ENCODE measurements at regions not wholly inside any gene's neighbourhood (a gene's known extent, or its start where the extent isn't known, plus 50 kb on each side); places are given as distances from the start of the nearest gene placed in this dataset.

GRCh38 chrX:80576806-80577533 is 156.7 kb downstream of the TENT5D start:
- peak overlapping the region; percentile 62; the same call in 1 of the 2 replicates for H2AFZ ChIP-seq (ENCODE audit: low read length)
- no peak for TF ChIP-seq BRCA1 (IDR thresholded peaks at IDR 0.05; ENCODE audit: low read depth, low read length)
- no peak for TF ChIP-seq PHF8 (conservative IDR thresholded peaks at IDR 0.05; ENCODE audit: low read depth, low read length)
- TF ChIP-seq SUZ12 (IDR thresholded peaks at IDR 0.05; ENCODE audit: low read length) = no peak
- TF ChIP-seq CTBP2 (IDR thresholded peaks at IDR 0.05; ENCODE audit: borderline replicate concordance, insufficient read depth, insufficient read length, low read length) = no peak
- TF ChIP-seq POLR2AphosphoS5 (IDR thresholded peaks at IDR 0.05; ENCODE audit: low read depth, low read length) = no peak
- TF ChIP-seq KDM5A (IDR thresholded peaks at IDR 0.05; ENCODE audit: low read length) = no peak
- TF ChIP-seq NRF1 (IDR thresholded peaks at IDR 0.05; ENCODE audit: low read depth, low read length) = no peak
- no peak for TF ChIP-seq TAF1 (IDR thresholded peaks at IDR 0.05; ENCODE audit: low read depth, low read length)
- TF ChIP-seq RAD21 (IDR thresholded peaks at IDR 0.05 in 1 of 2, conservative IDR thresholded peaks at IDR 0.05 in 1 of 2; ENCODE audit: low read depth in 2 of 2, low read length in 2 of 2) = no peak
- TF ChIP-seq ASH2L (IDR thresholded peaks at IDR 0.05; ENCODE audit: low read length) = no peak
- TF ChIP-seq BCL11A (IDR thresholded peaks at IDR 0.05; ENCODE audit: low read depth in 2 of 2, low read length in 2 of 2) = no peak
- no peak for TF ChIP-seq POLR2A (IDR thresholded peaks at IDR 0.05; ENCODE audit: control extremely low read depth in 1 of 2, low read depth in 2 of 2, low read length in 2 of 2)
- TF ChIP-seq TBP (IDR thresholded peaks at IDR 0.05; ENCODE audit: low read depth, low read length) = no peak

More at GRCh38 chrX:80576806-80577533, 156.7 kb downstream of the TENT5D start:
- FAIRE-seq = no peak
- Histone ChIP-seq H3K9me3 (ENCODE audit: insufficient read depth in 2 of 2, low read depth in 1 of 2, low read length in 1 of 2) (peaks cover 0 to 5% of the 10 kb centered on the region in 2 experiments; a peak in 1 of 4 replicates), H4K20me1 (replicated peaks in 1 of 2; ENCODE audit: control insufficient read depth in 1 of 2, insufficient read depth in 2 of 2, low read length in 2 of 2) (no peaks in the 10 kb centered on the region), H2BK120ac (replicated peaks; ENCODE audit: low read depth, low read length) (no peak overlapping the region), H2BK12ac (ENCODE audit: low read depth, low read length) (no peak overlapping the region), H4K5ac (ENCODE audit: insufficient read length, low read depth, low read length) (no peak overlapping the region), H3K36me3 (ENCODE audit: control insufficient read depth in 2 of 4, insufficient read depth in 4 of 4, low read length in 3 of 4) (no peaks in the 10 kb centered on the region), H3K9ac (replicated peaks in 1 of 4; ENCODE audit: extremely low read depth in 1 of 4, low read depth in 3 of 4, low read length in 3 of 4) (no peak overlapping the region), H2BK5ac (ENCODE audit: low read depth, low read length) (no peak overlapping the region), H3K14ac (ENCODE audit: insufficient read length) (no peak overlapping the region), H3K23ac (ENCODE audit: insufficient read length) (no peak overlapping the region), H3K27ac (ENCODE audit: low read depth, low read length) (no peak overlapping the region), H2BK15ac (ENCODE audit: low read length) (no peak overlapping the region), H3K56ac (replicated peaks; ENCODE audit: insufficient read length, low read depth, low read length) (no peak overlapping the region), H4K91ac (replicated peaks; ENCODE audit: insufficient read length, low read length) (no peak overlapping the region), H3K79me2 (ENCODE audit: control insufficient read depth in 1 of 2, insufficient read depth in 2 of 2, low read length in 2 of 2) (no peaks in the 10 kb centered on the region), H3K4me1 (replicated peaks in 1 of 4; ENCODE audit: control insufficient read depth in 3 of 4, insufficient read depth in 4 of 4, low read length in 3 of 4) (peaks cover 0 to 5% (median 0%) of the 10 kb centered on the region in 4 experiments; a peak in 2 of 7 replicates), H3K79me1 (ENCODE audit: low read depth, low read length) (no peaks in the 10 kb centered on the region), H4K8ac (ENCODE audit: extremely low read depth, insufficient read depth, low read length) (no peak overlapping the region), H3K23me2 (ENCODE audit: low read depth, low read length) (no peaks in the 10 kb centered on the region), H3K18ac (ENCODE audit: extremely low read depth, low read length) (no peak overlapping the region), H3K4me3 (ENCODE audit: extremely low read depth in 1 of 4, insufficient read depth in 2 of 4, low read depth in 3 of 4, low read length in 4 of 4) (no peak overlapping the region), H2AK5ac (ENCODE audit: low read depth, low read length) (no peak overlapping the region), H3K4ac (replicated peaks; ENCODE audit: insufficient read length, low read depth, low read length) (no peak overlapping the region), H3K27me3 (replicated peaks in 1 of 4; ENCODE audit: control insufficient read depth in 3 of 4, extremely low read depth in 1 of 4, insufficient read depth in 3 of 4, low read length in 3 of 4) (no peaks in the 10 kb centered on the region), H3K4me2 (ENCODE audit: insufficient read depth in 1 of 2, low read depth in 2 of 2, low read length in 2 of 2) (no peak overlapping the region), H2BK20ac (ENCODE audit: low read length) (no peak overlapping the region)
- no CpG with 5 or more reads among the region's 2 CpGs for WGBS, 2 experiments (ENCODE audit: extremely low coverage in 1 of 2, insufficient coverage in 1 of 2, insufficient read length in 1 of 2, insufficient replicate concordance in 2 of 2, low coverage in 1 of 2, low lambda C conversion rate in 2 of 2, missing lambda C conversion rate in 1 of 2)
- ChIA-PET CTCF (ENCODE audit: partially characterized antibody) (interaction anchor here (0.6 to 1.0 kb wide), 2 partner anchors 26 to 146 kb away, joined by 3 read pairs; no protein-coding TSS in a partner anchor), POLR2A (ENCODE audit: partially characterized antibody) (no interaction called here)
- no peak for DNase-seq (ENCODE audit: low read depth in 1 of 2, low spot score in 2 of 2)

Measured in H1 (cell line).